ENCODE measurements at regions not wholly inside any gene's neighbourhood (a gene's known extent, or its start where the extent isn't known, plus 50 kb on each side); places are given as distances from the start of the nearest gene placed in this dataset.

- no peak for TF ChIP-seq CTCF (IDR thresholded peaks at IDR 0.05)
- no peak for TF ChIP-seq POLR2AphosphoS5 (IDR thresholded peaks at IDR 0.05)
- no peak for TF ChIP-seq EP300 (IDR thresholded peaks at IDR 0.05; ENCODE audit: low read depth)
Observed at GRCh38 chr3:65042675-65043074, 354.9 kb upstream of the ADAMTS9 start.

Data from transverse colon (tissue), 4 donors.